Transverse colon (tissue), 4 donors: ENCODE measurements at regions not wholly inside any gene's neighbourhood (a gene's known extent, or its start where the extent isn't known, plus 50 kb on each side); places are given as distances from the start of the nearest gene placed in this dataset.

Experiments
- POLR2A ChIP-seq: fragments of 450-650 bp; IDR thresholded peaks from one replicate; pipeline ENCODE4 v1.6.1; 2016; ENCODE audit warnings: antibody characterized with exemption, mild to moderate bottlenecking, moderate library complexity
- POLR2AphosphoS5 ChIP-seq, 3 donors: sonication (generic); formaldehyde crosslinking; IDR thresholded peaks; one replicate each; pipeline ENCODE4 v1.6.1; 2016; ENCODE audit warnings: antibody characterized with exemption in 3 of 3
- TF ChIP-seq, protein P1 (sequence below), 5 experiments: fragments of 200-600 bp in 3 of 5; fragments of 450-650 bp in 2 of 5; sonication (generic) in 3 of 5; IDR thresholded peaks; 1 replicate in 2 of 5; 2 replicates in 3 of 5; pipeline ENCODE4 v1.5.1; 2016 to 2017; ENCODE audit warnings: antibody characterized with exemption in 5 of 5, inconsistent platforms in 3 of 5, mild to moderate bottlenecking in 2 of 5, moderate library complexity in 1 of 5

DNA sequence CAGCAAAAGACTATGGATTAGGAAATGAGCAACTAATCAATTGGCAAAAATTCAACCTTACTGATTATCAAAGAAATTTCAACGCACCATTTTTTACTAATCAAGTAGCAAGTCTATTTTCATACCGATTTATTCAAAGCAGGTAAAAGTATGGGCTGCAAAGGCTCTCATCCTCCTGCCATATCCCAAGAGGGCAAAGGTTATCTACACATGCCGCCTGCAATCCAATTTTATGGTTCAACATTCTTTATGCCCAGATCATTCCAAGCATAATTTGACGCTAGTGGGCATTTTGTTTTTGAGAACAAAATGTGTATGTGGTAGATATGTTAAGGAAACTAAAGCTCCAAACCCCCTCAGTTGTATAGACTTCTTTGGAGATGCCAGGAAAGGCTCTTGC lies 270.6 kb downstream of the MAF start:
- no peak for TF ChIP-seq POLR2AphosphoS5 (IDR thresholded peaks at IDR 0.05)
- no peak for TF ChIP-seq POLR2A
- TF ChIP-seq, protein P1, sequence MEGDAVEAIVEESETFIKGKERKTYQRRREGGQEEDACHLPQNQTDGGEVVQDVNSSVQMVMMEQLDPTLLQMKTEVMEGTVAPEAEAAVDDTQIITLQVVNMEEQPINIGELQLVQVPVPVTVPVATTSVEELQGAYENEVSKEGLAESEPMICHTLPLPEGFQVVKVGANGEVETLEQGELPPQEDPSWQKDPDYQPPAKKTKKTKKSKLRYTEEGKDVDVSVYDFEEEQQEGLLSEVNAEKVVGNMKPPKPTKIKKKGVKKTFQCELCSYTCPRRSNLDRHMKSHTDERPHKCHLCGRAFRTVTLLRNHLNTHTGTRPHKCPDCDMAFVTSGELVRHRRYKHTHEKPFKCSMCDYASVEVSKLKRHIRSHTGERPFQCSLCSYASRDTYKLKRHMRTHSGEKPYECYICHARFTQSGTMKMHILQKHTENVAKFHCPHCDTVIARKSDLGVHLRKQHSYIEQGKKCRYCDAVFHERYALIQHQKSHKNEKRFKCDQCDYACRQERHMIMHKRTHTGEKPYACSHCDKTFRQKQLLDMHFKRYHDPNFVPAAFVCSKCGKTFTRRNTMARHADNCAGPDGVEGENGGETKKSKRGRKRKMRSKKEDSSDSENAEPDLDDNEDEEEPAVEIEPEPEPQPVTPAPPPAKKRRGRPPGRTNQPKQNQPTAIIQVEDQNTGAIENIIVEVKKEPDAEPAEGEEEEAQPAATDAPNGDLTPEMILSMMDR (IDR thresholded peaks at IDR 0.05), result no peak
